ENCODE measurements at regions not wholly inside any gene's neighbourhood (a gene's known extent, or its start where the extent isn't known, plus 50 kb on each side); places are given as distances from the start of the nearest gene placed in this dataset.

DNA sequence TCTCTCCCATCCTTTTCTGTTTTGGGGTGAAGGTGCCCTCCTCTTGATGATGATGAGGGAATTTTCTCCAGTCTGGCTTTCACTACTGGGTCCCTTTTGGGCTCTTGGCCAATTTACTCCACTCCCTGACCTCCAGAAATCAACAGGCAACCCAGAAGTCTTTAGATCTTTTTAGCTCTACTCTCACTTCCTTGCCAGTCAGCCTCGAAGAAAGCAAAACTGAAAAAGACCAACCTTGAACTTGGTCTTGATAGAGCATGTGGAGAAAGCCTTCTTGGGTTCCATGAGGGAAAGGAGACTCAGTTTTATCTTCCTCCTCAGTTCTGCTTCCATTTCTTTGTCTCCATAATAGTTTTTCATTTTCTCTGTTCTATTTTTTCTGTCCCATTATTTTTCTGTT, 91.4 kb upstream of the NPVF start:
- H3K27ac ChIP-seq (replicated peaks) = no peak overlapping the region
- DNase-seq = no peak
- peaks cover 35% of the 10 kb centered on the region for H3K27me3 ChIP-seq (ENCODE audit: low read depth)
- intact Hi-C loops (cut with micrococcal nuclease) = no loop called here
- no peaks in the 10 kb centered on the region for H3K9me3 ChIP-seq (replicated peaks)
- TF ChIP-seq, protein P1, sequence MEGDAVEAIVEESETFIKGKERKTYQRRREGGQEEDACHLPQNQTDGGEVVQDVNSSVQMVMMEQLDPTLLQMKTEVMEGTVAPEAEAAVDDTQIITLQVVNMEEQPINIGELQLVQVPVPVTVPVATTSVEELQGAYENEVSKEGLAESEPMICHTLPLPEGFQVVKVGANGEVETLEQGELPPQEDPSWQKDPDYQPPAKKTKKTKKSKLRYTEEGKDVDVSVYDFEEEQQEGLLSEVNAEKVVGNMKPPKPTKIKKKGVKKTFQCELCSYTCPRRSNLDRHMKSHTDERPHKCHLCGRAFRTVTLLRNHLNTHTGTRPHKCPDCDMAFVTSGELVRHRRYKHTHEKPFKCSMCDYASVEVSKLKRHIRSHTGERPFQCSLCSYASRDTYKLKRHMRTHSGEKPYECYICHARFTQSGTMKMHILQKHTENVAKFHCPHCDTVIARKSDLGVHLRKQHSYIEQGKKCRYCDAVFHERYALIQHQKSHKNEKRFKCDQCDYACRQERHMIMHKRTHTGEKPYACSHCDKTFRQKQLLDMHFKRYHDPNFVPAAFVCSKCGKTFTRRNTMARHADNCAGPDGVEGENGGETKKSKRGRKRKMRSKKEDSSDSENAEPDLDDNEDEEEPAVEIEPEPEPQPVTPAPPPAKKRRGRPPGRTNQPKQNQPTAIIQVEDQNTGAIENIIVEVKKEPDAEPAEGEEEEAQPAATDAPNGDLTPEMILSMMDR (IDR thresholded peaks at IDR 0.05; ENCODE audit: borderline replicate concordance) = no peak
- H3K36me3 ChIP-seq = no peaks in the 10 kb centered on the region
- no peak overlapping the region for H3K4me3 ChIP-seq
- H3K4me1 ChIP-seq = no peaks in the 10 kb centered on the region

DNA sequence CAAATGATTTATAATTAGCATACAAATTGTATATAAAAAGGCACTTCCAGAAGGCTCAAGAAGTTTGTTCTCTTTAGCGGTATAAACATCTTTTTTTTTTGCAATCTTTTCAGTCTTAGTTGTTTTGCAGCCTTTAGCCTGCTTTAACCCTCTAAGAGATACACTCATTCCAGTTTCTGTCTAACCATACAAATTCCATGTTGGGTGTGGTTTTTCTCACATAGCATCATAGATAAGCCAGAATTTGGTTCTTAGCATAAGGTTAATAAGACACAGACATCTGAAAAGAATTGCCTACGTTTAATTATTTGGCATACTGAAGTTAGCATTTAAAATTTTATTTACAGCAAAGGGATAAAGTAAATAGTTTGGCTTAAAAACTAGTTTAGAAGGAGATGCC, 92.5 kb upstream of the NPVF start:
- DNase-seq = no peak
- peaks cover 35% of the 10 kb centered on the region for H3K27me3 ChIP-seq (ENCODE audit: low read depth)
- intact Hi-C loops (cut with micrococcal nuclease) = no loop called here
- H3K36me3 ChIP-seq = no peaks in the 10 kb centered on the region
- H3K4me3 ChIP-seq = no peak overlapping the region
- H3K4me1 ChIP-seq = no peaks in the 10 kb centered on the region
- no peaks in the 10 kb centered on the region for H3K9me3 ChIP-seq (replicated peaks)
- TF ChIP-seq, protein P1 (IDR thresholded peaks at IDR 0.05; ENCODE audit: borderline replicate concordance) = no peak
- no peak overlapping the region for H3K27ac ChIP-seq (replicated peaks)

DNA sequence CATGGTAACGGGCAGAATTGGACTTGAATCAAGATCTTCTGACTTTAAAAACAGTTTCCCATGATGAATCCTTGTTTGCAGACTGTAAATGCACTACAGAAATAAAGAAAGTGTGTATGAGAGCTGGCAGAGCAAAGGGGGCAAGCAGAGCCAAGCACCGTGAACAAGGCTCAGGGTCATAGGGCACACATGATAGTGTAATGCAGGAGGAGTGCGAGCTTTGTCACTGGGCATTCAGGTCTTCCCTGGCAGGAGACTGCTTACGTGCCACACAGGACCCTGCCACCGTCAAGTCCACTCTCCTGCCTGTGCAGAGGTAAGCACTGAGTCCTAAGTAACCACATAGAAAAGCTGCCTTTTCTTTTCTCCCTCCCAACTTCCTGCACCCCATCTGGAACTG, 93.1 kb upstream of the NPVF start:
- Histone ChIP-seq H3K9me3 (replicated peaks) (no peaks in the 10 kb centered on the region), H3K27ac (replicated peaks) (no peak overlapping the region), H3K4me3 (no peak overlapping the region), H3K36me3 (no peaks in the 10 kb centered on the region), H3K4me1 (no peaks in the 10 kb centered on the region), H3K27me3 (ENCODE audit: low read depth) (peaks cover 35% of the 10 kb centered on the region)
- intact Hi-C loops (cut with micrococcal nuclease) = no loop called here
- TF ChIP-seq, protein P1 (IDR thresholded peaks at IDR 0.05; ENCODE audit: borderline replicate concordance) = no peak
- DNase-seq = no peak

DNA sequence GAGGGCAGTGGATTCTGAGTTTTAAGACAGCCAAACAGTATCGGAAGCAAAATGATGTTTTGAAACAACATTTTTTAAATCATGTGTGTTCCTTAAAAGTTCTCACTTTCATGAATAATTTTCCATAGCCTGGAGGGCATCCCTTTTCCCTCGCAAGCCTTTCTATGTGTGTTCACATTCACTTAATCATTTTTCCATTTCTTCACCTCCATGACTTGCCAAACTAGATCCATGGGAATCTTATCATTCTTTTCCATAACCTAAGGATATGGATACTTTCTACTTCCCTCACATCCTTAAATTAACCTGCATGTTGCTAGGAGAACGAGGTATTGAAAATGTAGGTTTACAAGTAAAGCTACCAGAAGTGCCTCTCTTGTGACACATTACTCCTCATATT, 94.2 kb upstream of the NPVF start:
- TF ChIP-seq, protein P1 (IDR thresholded peaks at IDR 0.05; ENCODE audit: borderline replicate concordance) = no peak
- intact Hi-C loops (cut with micrococcal nuclease) = no loop called here

DNA sequence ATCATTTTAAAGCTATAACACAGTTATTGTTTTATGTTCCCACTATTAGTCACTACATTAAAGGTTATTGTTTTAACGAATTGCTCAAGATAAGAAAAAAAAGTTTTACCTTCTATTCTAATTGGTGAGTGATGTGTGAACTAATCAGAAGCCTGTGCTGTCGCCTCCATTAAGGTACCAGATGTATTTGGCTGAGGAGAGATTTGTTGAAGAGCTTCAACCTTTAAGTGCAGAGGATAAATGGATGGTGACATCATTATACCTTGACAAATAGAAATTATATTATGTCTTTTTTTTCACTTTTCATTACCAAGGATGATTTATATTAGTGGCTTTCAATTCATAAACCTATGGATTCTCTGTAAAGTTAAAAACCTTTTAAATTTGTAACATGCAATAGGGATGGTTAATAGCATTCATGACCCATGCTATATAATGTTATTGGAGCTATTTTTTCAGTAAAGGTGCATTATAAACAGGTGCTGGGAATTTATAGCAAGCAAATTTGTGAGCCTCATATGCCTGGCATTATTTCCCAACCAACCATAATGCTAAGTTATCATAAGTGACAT, 97.0 kb upstream of the NPVF start:
- H3K4me3 ChIP-seq = no peak overlapping the region
- intact Hi-C loops (cut with micrococcal nuclease) = no loop called here
- no peaks in the 10 kb centered on the region for H3K4me1 ChIP-seq

More for the DNA sequence above, 94.2 kb upstream of the NPVF start:
- DNase-seq = no peak
- H3K4me3 ChIP-seq = no peak overlapping the region
- H3K27me3 ChIP-seq (ENCODE audit: low read depth) = peaks cover 35% of the 10 kb centered on the region
- H3K27ac ChIP-seq (replicated peaks) = no peak overlapping the region
- no peaks in the 10 kb centered on the region for H3K4me1 ChIP-seq
- H3K36me3 ChIP-seq = no peaks in the 10 kb centered on the region
- H3K9me3 ChIP-seq (replicated peaks) = no peaks in the 10 kb centered on the region

More for the DNA sequence above, 97.0 kb upstream of the NPVF start:
- DNase-seq = no peak
- TF ChIP-seq, protein P1 (IDR thresholded peaks at IDR 0.05; ENCODE audit: borderline replicate concordance) = no peak
- no peaks in the 10 kb centered on the region for H3K9me3 ChIP-seq (replicated peaks)
- H3K27ac ChIP-seq (replicated peaks) = no peak overlapping the region
- H3K27me3 ChIP-seq (ENCODE audit: low read depth) = peaks cover 35% of the 10 kb centered on the region
- H3K36me3 ChIP-seq = no peaks in the 10 kb centered on the region

Measured in left ventricle myocardium inferior (tissue), 1 donor.